ENCODE measurements at regions not wholly inside any gene's neighbourhood (a gene's known extent, or its start where the extent isn't known, plus 50 kb on each side); places are given as distances from the start of the nearest gene placed in this dataset.
"Not testable (repeated sequence)": the region's sequence is repeated elsewhere in the genome, so short reads cannot be mapped to it uniquely, and the experiment has no call there.

GRCh38 chr15:91356083-91356482 is 256.0 kb downstream of the SV2B start:
- no peak for DNase-seq

GRCh38 chr15:91357011-91357410 is 257.0 kb downstream of the SV2B start:
- no peak for DNase-seq

- no peak for DNase-seq
These were observed 257.4 kb downstream of the SV2B start for GRCh38 chr15:91357486-91357885.

- no peak for DNase-seq
These were observed 258.3 kb downstream of the SV2B start for GRCh38 chr15:91358405-91358804.

- not testable (repeated sequence) for DNase-seq
These were observed 261.6 kb downstream of the SV2B start for GRCh38 chr15:91361696-91362095.

GRCh38 chr15:91366111-91366510 is 266.1 kb downstream of the SV2B start:
- DNase-seq = no peak

GRCh38 chr15:91368611-91369010 is 268.6 kb downstream of the SV2B start:
- DNase-seq = no peak

- DNase-seq = peak; percentile 10
These were observed 269.8 kb downstream of the SV2B start for GRCh38 chr15:91369823-91370222.

GRCh38 chr15:91371345-91371744 is 271.3 kb downstream of the SV2B start:
- not testable (repeated sequence) for DNase-seq

- DNase-seq = no peak
These were observed 274.3 kb downstream of the SV2B start for GRCh38 chr15:91374336-91374735.

GRCh38 chr15:91376038-91376437 is 276.0 kb downstream of the SV2B start:
- DNase-seq = no peak

GRCh38 chr15:91380114-91380513 is 280.1 kb downstream of the SV2B start:
- DNase-seq = no peak

- DNase-seq = no peak
These were observed 283.5 kb downstream of the SV2B start for GRCh38 chr15:91383532-91383931.

GRCh38 chr15:91384189-91384730 is 284.2 kb downstream of the SV2B start:
- DNase-seq = no peak

- DNase-seq = no peak
These were observed 285.3 kb downstream of the SV2B start for GRCh38 chr15:91385311-91385710.

GRCh38 chr15:91393186-91393585 is 293.1 kb downstream of the SV2B start:
- DNase-seq = no peak

GRCh38 chr15:91400481-91400880 is 300.4 kb downstream of the SV2B start:
- DNase-seq = no peak

GRCh38 chr15:91407269-91407889 is 307.3 kb downstream of the SV2B start:
- DNase-seq = peak; percentile 44

- no peak for DNase-seq
These were observed 308.5 kb downstream of the SV2B start for GRCh38 chr15:91408476-91409076.

- DNase-seq = no peak
These were observed 309.3 kb downstream of the SV2B start for GRCh38 chr15:91409387-91409786.

- no peak for DNase-seq
These were observed 311.5 kb downstream of the SV2B start for GRCh38 chr15:91411586-91411985.

- DNase-seq = no peak
These were observed 312.3 kb downstream of the SV2B start for GRCh38 chr15:91412138-91412928.

GRCh38 chr15:91413142-91413541 is 313.1 kb downstream of the SV2B start:
- no peak for DNase-seq

- DNase-seq = no peak
These were observed 314.1 kb downstream of the SV2B start for GRCh38 chr15:91414124-91414523.

All from CD4-positive, alpha-beta T cell treated with Interleukin-17A for 1 hour (primary cell).